GM18517 (cell line): ENCODE measurements at regions not wholly inside any gene's neighbourhood (a gene's known extent, or its start where the extent isn't known, plus 50 kb on each side); places are given as distances from the start of the nearest gene placed in this dataset.
A peak's percentile ranks its signal among the peaks of the same experiment; 100 is the strongest.
"Not testable (repeated sequence)": the region's sequence is repeated elsewhere in the genome, so short reads cannot be mapped to it uniquely, and the experiment has no call there.

ENCODE experiments used
- ATAC-seq: cut with Tn5 transposase; IDR thresholded peaks from one replicate; pipeline ENCODE4 v1.9.1; 2021; ENCODE audit warnings: mild to moderate bottlenecking, moderate library complexity; ENCODE audit not compliant: unreplicated experiment

GRCh38 chr13:33649212-33649878 lies 168.6 kb upstream of the RFC3 start:
- no peak for ATAC-seq

- no peak for ATAC-seq
Measured at GRCh38 chr13:33651766-33652165, 166.2 kb upstream of the RFC3 start.

GRCh38 chr13:33657274-33657673 lies 160.7 kb upstream of the RFC3 start:
- ATAC-seq: no peak

DNA sequence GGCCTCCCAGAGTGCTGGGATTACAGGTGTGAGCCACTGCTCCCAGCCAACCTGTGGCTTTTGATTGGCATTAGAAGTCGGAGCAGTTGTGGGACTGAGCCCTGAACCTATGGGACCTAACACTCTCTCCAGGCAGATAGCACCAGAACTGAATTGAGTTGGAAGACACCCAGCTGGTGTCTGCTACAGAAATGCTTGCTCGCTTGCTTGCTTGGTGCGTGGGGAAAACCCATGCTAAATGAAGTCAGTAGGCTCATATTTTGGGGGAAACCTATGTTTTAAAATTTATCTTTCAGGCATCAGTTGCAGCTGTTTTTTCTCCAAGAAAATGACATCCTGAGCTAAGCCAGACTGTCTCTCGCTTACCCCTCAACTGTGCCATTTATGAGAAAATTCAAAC lies 158.5 kb upstream of the RFC3 start:
- ATAC-seq: no peak

DNA sequence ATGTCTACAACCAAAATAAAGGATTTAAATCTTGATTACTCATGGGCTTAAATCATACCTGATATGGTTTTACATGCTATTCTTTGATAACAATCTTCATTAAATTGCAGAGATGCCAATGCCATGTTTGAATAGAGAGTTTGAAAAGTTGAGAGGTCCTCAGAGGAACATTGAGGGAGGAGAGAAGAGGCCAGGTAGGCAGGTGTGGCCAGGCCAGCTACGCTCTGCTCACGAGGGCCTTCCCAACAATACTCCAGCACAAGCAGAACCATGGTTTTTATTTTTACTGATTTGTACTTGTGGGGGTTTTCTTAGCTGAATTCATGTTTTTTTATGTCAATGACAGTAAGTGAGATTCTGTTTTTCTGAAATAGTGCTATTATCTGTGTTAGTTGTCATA lies 158.1 kb upstream of the RFC3 start:
- no peak for ATAC-seq

- no peak for ATAC-seq
Measured at GRCh38 chr13:33662392-33662791, 155.6 kb upstream of the RFC3 start.

DNA sequence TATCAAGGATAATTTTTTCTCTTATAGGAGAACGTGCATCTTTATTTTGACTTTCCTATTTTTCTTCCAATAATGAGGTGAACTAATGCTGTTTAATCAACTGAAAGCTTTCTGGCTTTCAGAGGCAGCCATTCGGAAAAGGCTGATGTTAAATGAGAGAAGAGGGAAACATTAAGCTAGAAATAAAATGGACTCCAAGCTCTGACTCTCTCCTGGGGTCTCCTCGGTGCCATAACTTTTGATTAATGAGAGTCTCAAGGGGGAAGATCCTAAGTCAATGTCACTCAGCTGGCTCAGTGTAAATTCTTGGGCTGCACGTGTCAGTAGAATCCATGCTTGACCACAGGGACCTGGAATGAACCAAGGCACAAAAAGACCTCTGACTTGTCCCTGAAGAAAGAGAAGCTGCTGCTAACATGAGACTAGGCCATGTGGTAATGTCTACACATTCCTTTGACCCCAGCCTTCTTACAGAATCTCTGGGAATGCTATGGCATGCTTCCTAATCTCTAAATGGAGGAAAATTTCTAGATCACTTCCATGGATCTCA lies 152.2 kb upstream of the RFC3 start:
- no peak for ATAC-seq

- no peak for ATAC-seq
Measured at GRCh38 chr13:33671560-33671959, 146.4 kb upstream of the RFC3 start.

- ATAC-seq: not testable (repeated sequence)
Measured at GRCh38 chr13:33672022-33672421, 145.9 kb upstream of the RFC3 start.

GRCh38 chr13:33676045-33676989 lies 141.6 kb upstream of the RFC3 start:
- ATAC-seq: no peak

DNA sequence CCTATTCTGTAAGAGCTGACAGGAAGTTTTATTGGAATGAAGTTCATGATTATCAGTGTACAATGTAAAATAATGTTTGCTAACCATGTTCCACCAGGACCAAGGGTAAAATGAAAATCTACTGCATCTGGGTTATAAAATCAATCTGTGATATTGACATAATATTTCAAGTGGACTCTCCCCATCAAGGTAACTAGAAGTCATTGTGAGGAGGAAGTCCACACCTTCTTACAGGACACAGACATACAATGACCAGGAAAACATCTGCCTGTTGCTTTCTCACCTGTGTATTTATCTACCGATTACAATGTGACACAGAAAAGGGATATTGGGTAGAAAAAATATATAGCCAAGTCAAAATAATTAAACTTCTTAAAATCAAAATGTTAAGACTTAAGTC lies 140.7 kb upstream of the RFC3 start:
- ATAC-seq: no peak

GRCh38 chr13:33678084-33678483 lies 139.9 kb upstream of the RFC3 start:
- ATAC-seq: no peak

- peak; percentile 95 for ATAC-seq
Measured at GRCh38 chr13:33678906-33679657, 138.9 kb upstream of the RFC3 start.

DNA sequence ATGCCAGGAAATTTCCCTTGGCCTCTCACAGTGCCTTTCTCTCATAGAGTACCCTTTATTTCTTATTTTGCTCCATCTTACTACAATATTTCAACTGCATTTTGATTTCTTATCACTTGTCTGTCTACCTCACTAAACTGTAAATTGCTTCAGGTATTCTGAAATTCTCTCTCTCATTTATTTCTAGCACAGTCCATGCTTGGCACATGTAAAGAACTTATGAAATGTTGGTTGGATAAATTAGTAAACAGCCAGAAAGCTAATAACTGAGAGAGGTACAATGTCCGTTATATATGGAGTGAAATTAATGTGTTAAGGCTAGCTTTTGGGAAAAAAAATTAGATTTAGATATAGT lies 138.3 kb upstream of the RFC3 start:
- ATAC-seq: peak; percentile 1

GRCh38 chr13:33682020-33682564 lies 135.9 kb upstream of the RFC3 start:
- no peak for ATAC-seq

DNA sequence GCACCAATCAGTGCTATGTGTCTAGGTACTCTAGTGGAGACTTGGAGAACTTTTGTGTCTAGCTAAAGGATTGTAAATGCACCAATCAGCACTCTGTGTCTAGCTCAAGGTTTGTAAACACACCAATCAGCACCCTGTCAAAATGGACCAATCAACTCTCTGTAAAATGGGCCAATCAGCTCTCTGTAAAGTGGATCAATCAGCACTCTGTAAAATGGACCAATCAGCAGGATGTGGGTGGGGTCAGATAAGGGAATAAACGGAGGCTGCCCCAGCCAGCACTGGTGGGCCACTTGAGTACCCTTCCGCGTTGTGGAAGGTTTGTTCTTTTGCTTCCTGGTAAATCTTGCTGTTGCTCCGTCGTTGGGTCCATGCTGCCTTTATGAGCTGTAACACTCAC lies 135.3 kb upstream of the RFC3 start:
- not testable (repeated sequence) for ATAC-seq

- ATAC-seq: no peak
Measured at GRCh38 chr13:33683376-33683775, 134.6 kb upstream of the RFC3 start.

GRCh38 chr13:33684874-33685273 lies 133.1 kb upstream of the RFC3 start:
- ATAC-seq: no peak

GRCh38 chr13:33686772-33687480 lies 131.0 kb upstream of the RFC3 start:
- no peak for ATAC-seq

GRCh38 chr13:33690354-33690753 lies 127.6 kb upstream of the RFC3 start:
- ATAC-seq: no peak
